ENCODE measurements at regions not wholly inside any gene's neighbourhood (a gene's known extent, or its start where the extent isn't known, plus 50 kb on each side); places are given as distances from the start of the nearest gene placed in this dataset.
"Not testable (repeated sequence)": the region's sequence is repeated elsewhere in the genome, so short reads cannot be mapped to it uniquely, and the experiment has no call there.

DNA sequence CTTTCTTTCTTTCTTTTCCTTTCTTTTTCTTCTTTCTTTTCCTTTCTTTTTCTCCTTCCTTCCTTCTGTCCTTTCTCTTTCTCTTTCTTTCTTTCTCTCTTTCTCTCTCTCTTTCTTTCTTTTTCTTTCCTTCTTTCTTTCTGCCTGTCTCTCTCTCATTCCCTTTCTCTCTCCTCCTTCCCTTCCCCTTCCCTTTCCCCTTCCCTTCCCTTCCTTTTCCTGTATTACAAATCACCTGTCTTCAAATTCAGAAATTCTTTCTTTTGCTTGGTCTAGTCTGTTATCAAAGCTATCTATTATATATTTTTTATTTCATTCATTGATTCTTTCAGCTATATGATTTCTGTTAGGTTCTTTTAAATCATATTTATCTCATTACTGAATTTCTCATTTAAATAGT, 315.2 kb upstream of the NOX3 start:
- TF ChIP-seq, protein P1, sequence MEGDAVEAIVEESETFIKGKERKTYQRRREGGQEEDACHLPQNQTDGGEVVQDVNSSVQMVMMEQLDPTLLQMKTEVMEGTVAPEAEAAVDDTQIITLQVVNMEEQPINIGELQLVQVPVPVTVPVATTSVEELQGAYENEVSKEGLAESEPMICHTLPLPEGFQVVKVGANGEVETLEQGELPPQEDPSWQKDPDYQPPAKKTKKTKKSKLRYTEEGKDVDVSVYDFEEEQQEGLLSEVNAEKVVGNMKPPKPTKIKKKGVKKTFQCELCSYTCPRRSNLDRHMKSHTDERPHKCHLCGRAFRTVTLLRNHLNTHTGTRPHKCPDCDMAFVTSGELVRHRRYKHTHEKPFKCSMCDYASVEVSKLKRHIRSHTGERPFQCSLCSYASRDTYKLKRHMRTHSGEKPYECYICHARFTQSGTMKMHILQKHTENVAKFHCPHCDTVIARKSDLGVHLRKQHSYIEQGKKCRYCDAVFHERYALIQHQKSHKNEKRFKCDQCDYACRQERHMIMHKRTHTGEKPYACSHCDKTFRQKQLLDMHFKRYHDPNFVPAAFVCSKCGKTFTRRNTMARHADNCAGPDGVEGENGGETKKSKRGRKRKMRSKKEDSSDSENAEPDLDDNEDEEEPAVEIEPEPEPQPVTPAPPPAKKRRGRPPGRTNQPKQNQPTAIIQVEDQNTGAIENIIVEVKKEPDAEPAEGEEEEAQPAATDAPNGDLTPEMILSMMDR (IDR thresholded peaks at IDR 0.05; ENCODE audit: insufficient read depth, low read length, poor library complexity, severe bottlenecking): no peak
- no peak overlapping the region for H3K4me3 ChIP-seq (ENCODE audit: low read depth, low read length)

GRCh38 chr6:155770313-155770712, 314.7 kb upstream of the NOX3 start:
- TF ChIP-seq, protein P1 (IDR thresholded peaks at IDR 0.05; ENCODE audit: insufficient read depth, low read length, poor library complexity, severe bottlenecking): no peak
- Histone ChIP-seq H3K36me3 (ENCODE audit: control insufficient read depth, insufficient read depth, low read length) (no peaks in the 10 kb centered on the region), H3K27me3 (ENCODE audit: control insufficient read depth, insufficient read depth, low read length) (no peaks in the 10 kb centered on the region), H3K4me3 (ENCODE audit: low read depth, low read length) (no peak overlapping the region)
- no peak for DNase-seq (ENCODE audit: low read depth)

More for the DNA sequence above, 315.2 kb upstream of the NOX3 start:
- no peaks in the 10 kb centered on the region for H3K36me3 ChIP-seq (ENCODE audit: control insufficient read depth, insufficient read depth, low read length)
- no peak for DNase-seq (ENCODE audit: low read depth)
- no peaks in the 10 kb centered on the region for H3K27me3 ChIP-seq (ENCODE audit: control insufficient read depth, insufficient read depth, low read length)

DNA sequence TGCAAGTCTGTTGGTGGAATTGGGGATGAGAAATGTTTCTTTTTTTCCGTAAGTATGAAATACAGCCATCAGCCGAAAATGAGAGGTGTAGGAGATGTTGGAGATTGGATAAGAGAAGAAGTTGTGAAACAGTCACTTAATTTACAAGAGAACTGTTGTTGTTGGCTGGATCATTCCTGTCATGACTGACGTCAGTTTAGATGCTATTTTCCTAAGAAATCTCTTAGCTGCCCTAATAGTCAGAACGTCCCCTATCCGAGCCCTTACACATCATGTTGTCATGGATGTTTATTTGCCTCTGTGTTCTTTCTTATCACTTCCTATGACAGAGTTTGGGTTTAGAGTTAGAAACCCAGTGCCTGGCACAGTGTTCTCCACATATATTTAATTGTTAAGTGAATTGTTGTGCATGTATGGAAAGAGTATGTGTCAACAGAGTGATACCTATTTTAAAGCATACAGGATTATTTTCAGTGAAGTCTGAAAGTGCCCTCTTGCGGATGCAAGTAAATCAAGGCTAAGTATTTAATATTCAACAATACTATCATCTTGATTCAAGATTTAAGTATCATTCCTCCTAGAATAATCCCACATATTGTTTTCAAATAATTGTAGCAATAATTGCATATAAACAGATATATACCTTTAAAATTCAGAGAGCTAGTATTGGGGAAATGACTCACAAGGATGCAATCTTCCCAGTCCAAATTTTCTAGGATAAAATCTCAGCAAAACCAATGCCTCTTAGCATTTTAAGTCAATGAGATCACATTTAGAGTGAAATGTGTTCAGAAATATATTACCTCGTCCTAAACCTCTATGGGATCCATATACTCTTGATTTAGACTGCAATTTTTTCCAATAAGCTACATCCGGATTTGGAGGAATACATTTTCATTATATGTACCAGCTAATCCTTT, 309.9 kb upstream of the NOX3 start:
- TF ChIP-seq, protein P1 (IDR thresholded peaks at IDR 0.05; ENCODE audit: insufficient read depth, low read length, poor library complexity, severe bottlenecking): no peak
- no peaks in the 10 kb centered on the region for H3K27me3 ChIP-seq (ENCODE audit: control insufficient read depth, insufficient read depth, low read length)
- no peaks in the 10 kb centered on the region for H3K36me3 ChIP-seq (ENCODE audit: control insufficient read depth, insufficient read depth, low read length)
- DNase-seq (ENCODE audit: low read depth): no peak
- no peak overlapping the region for H3K4me3 ChIP-seq (ENCODE audit: low read depth, low read length)

GRCh38 chr6:155762649-155763048, 307.0 kb upstream of the NOX3 start:
- TF ChIP-seq, protein P1 (IDR thresholded peaks at IDR 0.05; ENCODE audit: insufficient read depth, low read length, poor library complexity, severe bottlenecking): no peak
- Histone ChIP-seq H3K4me3 (ENCODE audit: low read depth, low read length) (no peak overlapping the region), H3K36me3 (ENCODE audit: control insufficient read depth, insufficient read depth, low read length) (no peaks in the 10 kb centered on the region), H3K27me3 (ENCODE audit: control insufficient read depth, insufficient read depth, low read length) (no peaks in the 10 kb centered on the region)
- DNase-seq (ENCODE audit: low read depth): no peak

DNA sequence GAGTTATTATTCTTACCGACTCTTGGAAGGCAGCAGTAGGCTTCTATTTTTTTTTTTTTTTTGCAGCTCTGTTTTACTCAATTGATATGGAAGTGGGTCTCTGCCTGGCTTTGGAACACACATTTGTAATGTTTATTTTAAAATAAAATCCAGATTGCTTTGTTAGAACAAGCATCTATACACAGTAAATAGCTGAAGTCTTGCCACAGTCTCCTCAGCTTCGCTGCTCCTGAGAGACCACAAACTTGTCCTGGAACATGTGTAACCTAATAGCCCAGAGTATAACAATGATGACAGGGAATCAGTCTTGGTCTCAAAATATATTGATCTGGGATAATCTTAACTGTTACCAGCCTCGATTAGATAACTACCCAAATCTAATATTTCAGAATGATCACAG, 299.8 kb upstream of the NOX3 start:
- no peak overlapping the region for H3K4me3 ChIP-seq (ENCODE audit: low read depth, low read length)
- TF ChIP-seq, protein P1 (IDR thresholded peaks at IDR 0.05; ENCODE audit: insufficient read depth, low read length, poor library complexity, severe bottlenecking): no peak
- DNase-seq (ENCODE audit: low read depth): no peak
- no peaks in the 10 kb centered on the region for H3K27me3 ChIP-seq (ENCODE audit: control insufficient read depth, insufficient read depth, low read length)
- no peaks in the 10 kb centered on the region for H3K36me3 ChIP-seq (ENCODE audit: control insufficient read depth, insufficient read depth, low read length)

GRCh38 chr6:155748778-155749177, 293.1 kb upstream of the NOX3 start:
- not testable (repeated sequence) for DNase-seq (ENCODE audit: low read depth); H3K27me3 ChIP-seq (ENCODE audit: control insufficient read depth, insufficient read depth, low read length); H3K4me3 ChIP-seq (ENCODE audit: low read depth, low read length); H3K36me3 ChIP-seq (ENCODE audit: control insufficient read depth, insufficient read depth, low read length)
